Kidney (tissue), 13 donors: ENCODE measurements at regions not wholly inside any gene's neighbourhood (a gene's known extent, or its start where the extent isn't known, plus 50 kb on each side); places are given as distances from the start of the nearest gene placed in this dataset.

Source experiments
- DNase-seq, 5 donors: peaks; one replicate each; pipeline ENCODE4 v3.0.0-alpha.2; 2013 to 2020
- FAIRE-seq: peaks from 2 replicates; lab custom pipeline; 2012; peaks lifted over from hg19 to GRCh38; lab: Jason Lieb, UNC
- H3K27ac ChIP-seq, 2 donors: one replicate each; pipeline ENCODE4 v1.7.0; 2013; ENCODE audit warnings: low read depth in 2 of 2, low read length in 2 of 2, inconsistent platforms in 1 of 2
- H3K27me3 ChIP-seq: one replicate; pipeline ENCODE4 v1.7.1; 2013; ENCODE audit warnings: low read length, inconsistent platforms; ENCODE audit not compliant: control insufficient read depth, insufficient read depth
- H3K36me3 ChIP-seq, 3 donors: one replicate each; pipeline versions ENCODE4 v1.7.0 to v1.7.1; 2013; ENCODE audit warnings: low read length in 3 of 3, control low read depth in 1 of 3, inconsistent platforms in 1 of 3; ENCODE audit not compliant: insufficient read depth in 3 of 3, control insufficient read depth in 2 of 3
- H3K4me1 ChIP-seq, 3 donors: one replicate each; pipeline versions ENCODE4 v1.7.0 to v1.7.1; 2013; ENCODE audit warnings: low read length in 3 of 3, inconsistent platforms in 1 of 3, low read depth in 1 of 3; ENCODE audit not compliant: control insufficient read depth in 2 of 3, insufficient read depth in 2 of 3
- H3K4me3 ChIP-seq, 3 donors: one replicate each; pipeline versions ENCODE4 v1.7.0 to v1.8.1; 2013; ENCODE audit warnings: low read length in 3 of 3, control low read depth in 1 of 3, inconsistent platforms in 1 of 3
- H3K9ac ChIP-seq, 3 donors: one replicate each; pipeline versions ENCODE4 v1.7.0 to v1.7.1; 2013; ENCODE audit warnings: low read length in 3 of 3, control low read depth in 1 of 3, inconsistent platforms in 1 of 3
- H3K9me3 ChIP-seq, 3 donors: one replicate each; pipeline versions ENCODE4 v1.7.0 to v1.7.1; 2013; ENCODE audit warnings: low read length in 3 of 3, control low read depth in 1 of 3, inconsistent platforms in 1 of 3; ENCODE audit not compliant: control insufficient read depth in 2 of 3, insufficient read depth in 1 of 3
- CTCF ChIP-seq: IDR thresholded peaks from 3 replicates; pipeline ENCODE4 v1.5.1; 2012; ENCODE audit warnings: mild to moderate bottlenecking, moderate library complexity, borderline replicate concordance; ENCODE audit not compliant: insufficient read depth; ENCODE audit errors: extremely low read depth
- intact Hi-C: fragments of 100-400 bp; cut with DNase I; formaldehyde crosslinking; loops from one replicate; pipeline ENCODE4 v1.11.1; 2022
- donor health status: control.
- donor health status: control.
- donor health status: control.
- donor health status: control.
- donor health status: control.
- donor health status: DM: yes; HTN: yes; CAD: no.
- donor health status: Normal renal cell carcinoma (clear cell type).

DNA sequence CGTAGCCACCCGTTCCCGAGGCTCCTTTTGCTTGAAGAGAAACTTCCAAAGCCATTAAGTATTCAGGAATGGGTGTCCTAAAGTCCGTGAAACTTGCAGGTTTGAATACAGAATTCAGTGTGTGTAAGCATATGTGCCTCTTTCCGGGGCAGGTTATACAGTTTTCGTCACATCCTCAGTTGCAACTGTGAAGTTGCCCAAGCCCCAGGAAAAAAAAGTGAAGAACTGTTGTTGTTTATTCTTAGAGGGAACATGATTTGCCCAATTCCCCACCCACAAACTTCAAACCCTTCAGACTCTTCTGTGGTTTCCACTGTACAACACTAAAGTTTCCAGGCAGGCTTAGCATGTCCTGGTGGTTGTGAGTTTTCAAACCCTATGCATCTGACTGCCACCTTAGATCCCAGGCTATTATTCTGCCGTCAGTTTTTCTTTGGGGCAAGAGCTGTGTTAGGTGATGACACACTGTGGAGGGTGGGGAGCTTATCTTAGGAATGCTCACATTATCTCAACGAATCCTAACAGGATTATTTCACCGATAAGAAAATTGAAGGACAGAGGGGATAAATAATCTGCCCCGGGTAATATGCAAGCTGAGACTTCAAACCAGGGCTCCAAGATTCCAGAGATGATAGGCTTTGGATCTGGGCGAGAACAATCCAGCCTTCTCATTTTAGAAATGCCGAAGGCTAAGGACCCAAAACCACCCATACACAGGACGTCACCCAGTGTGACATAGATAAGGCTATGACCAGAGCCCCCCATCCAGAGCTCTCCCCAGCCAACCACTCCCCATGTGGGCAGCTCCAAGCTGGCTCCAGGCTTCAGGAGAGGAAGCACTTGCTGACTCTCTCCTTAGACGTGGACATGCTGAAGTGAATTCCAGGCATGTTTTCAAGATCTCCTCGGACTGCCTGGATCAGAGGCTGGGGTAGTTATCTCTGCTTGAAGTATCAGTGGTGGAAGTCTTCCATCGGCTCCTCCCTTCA is 81.7 kb upstream of the AFDN start:
- intact Hi-C loops = no loop called here
- no peak overlapping the region for H3K27ac ChIP-seq
- H3K9ac ChIP-seq = no peak overlapping the region
- no peaks in the 10 kb centered on the region for H3K36me3 ChIP-seq
- peak in 1 of 5 donors; percentile 14 for DNase-seq
- peaks cover 0 to 3% (median 0%) of the 10 kb centered on the region in 3 donors for H3K9me3 ChIP-seq
- H3K27me3 ChIP-seq = no peaks in the 10 kb centered on the region
- FAIRE-seq = no peak
- H3K4me3 ChIP-seq = no peak overlapping the region
- H3K4me1 ChIP-seq = peaks cover 0 to 10% (median 10%) of the 10 kb centered on the region in 3 donors
- TF ChIP-seq CTCF = no peak

GRCh38 chr6:167745670-167746389 is 80.9 kb upstream of the AFDN start:
- no peaks in the 10 kb centered on the region for H3K27me3 ChIP-seq
- H3K4me3 ChIP-seq = no peak overlapping the region
- FAIRE-seq (no peak), DNase-seq (peak in 2 of 5 donors; percentile 16 to 86)
- no peak overlapping the region for H3K9ac ChIP-seq
- intact Hi-C loops = no loop called here
- H3K27ac ChIP-seq = no peak overlapping the region
- H3K9me3 ChIP-seq = peaks cover 0 to 3% (median 0%) of the 10 kb centered on the region in 3 donors
- no peak for TF ChIP-seq CTCF
- H3K36me3 ChIP-seq = no peaks in the 10 kb centered on the region
- peaks cover 0 to 19% (median 17%) of the 10 kb centered on the region in 3 donors for H3K4me1 ChIP-seq

- H3K27ac ChIP-seq = no peak overlapping the region
- H3K27me3 ChIP-seq = no peaks in the 10 kb centered on the region
- FAIRE-seq (no peak), DNase-seq (no peak)
- peaks cover 0 to 3% (median 0%) of the 10 kb centered on the region in 3 donors for H3K9me3 ChIP-seq
- H3K4me1 ChIP-seq = peaks cover 0 to 20% (median 17%) of the 10 kb centered on the region in 3 donors
- no peaks in the 10 kb centered on the region for H3K36me3 ChIP-seq
- no peak overlapping the region for H3K9ac ChIP-seq
- intact Hi-C loops = no loop called here
- H3K4me3 ChIP-seq = no peak overlapping the region
- no peak for TF ChIP-seq CTCF
Observed at GRCh38 chr6:167746390-167746907, 80.3 kb upstream of the AFDN start.
